NCI-H226 (cell line): ENCODE measurements at regions not wholly inside any gene's neighbourhood (a gene's known extent, or its start where the extent isn't known, plus 50 kb on each side); places are given as distances from the start of the nearest gene placed in this dataset.
"Not testable (repeated sequence)": the region's sequence is repeated elsewhere in the genome, so short reads cannot be mapped to it uniquely, and the experiment has no call there.

Source experiments
- DNase-seq: peaks from one replicate; pipeline ENCODE4 v3.0.0-alpha.2; 2015

DNA sequence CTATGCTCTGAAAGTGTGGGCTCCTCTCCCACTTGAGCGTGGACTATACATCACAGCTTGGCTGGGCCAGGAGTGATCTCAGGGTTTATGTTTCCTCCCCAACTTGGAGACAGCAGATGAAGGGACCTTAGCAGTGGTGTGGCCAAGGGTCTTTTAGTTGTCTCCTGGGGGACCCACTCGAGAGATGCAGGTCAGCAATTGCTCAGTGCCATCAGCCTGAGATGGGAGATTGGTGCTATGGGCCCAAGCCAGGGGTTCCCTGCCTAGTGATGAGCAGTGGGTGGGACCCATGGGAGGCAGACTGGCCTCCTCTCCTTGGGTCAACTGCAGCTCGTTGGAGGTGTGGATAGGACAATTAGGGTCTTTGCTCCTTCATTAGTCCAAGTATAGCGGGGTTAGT lies 510.5 kb upstream of the FSHR start:
- no peak for DNase-seq

DNA sequence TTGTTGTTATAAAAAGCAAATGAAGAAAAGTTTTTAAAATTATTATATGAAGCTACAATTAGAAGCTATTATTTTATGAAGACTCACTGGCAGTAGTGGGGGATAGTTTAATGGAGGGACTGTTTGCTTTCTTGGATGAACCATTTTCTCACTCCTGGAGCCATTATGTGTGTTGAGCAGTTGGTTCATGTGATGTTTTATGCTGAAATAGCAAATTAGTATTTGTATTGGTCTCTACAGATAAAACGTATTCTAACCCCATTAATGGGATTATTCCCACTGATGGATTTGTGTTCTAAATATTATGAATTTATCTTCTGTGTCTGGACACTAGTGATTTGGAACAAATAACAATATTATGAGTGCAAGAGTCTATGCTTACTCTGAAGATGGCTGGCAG lies 507.5 kb upstream of the FSHR start:
- no peak for DNase-seq

DNA sequence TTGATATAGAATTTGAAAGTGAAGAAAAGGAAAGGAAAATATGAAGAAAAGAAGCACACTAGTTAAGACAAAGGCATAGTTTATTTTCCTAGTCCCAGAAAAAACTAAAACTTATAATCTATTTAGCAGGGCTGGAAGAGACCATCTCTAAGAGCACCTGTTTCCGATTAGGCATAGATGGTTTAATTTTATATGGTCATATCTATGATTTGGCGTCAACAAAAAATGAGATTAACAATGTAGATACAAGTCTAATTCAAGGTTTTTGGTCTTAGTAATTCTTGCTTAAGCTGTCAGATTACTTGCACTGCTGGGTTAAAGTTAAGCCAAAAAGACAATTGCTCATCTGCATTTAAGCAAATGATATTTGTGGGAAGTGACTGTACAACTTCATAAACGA lies 502.5 kb upstream of the FSHR start:
- DNase-seq = no peak

DNA sequence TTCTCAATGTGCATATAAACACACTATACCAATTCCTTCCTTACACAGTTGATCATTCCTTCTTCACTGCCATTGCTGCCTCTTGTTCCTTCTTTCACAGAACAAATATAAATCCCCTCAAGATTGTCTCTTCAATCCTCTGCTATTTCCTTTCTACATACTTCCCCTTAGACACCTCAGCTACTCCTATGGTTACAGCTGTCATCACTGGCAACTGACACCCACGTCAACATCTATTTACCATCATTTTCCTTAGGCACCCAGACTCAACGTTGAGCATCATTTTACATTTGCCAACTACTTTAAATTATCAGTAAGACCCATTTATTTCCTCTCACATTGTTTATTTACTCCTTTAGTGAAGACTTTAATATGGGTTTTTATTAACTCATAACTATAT lies 488.8 kb upstream of the FSHR start:
- no peak for DNase-seq

DNA sequence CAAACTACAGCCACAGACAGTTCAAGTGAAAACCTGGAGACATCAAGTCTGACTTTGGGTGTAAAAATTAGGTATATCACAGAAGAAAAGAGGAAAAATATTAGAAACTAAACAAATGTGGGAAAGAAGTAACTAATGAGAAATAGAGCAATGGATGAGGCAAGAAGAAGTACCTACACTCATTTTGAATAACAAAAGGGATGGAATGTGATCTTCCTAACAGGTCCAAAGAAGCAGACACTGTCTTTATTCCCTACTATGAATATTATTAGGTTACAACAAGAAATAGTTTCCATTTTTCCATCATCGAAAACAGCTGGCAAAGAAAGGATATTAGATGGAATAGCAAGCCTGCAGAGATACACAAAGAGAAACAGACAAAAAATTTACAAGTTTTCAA lies 486.3 kb upstream of the FSHR start:
- DNase-seq = no peak

DNA sequence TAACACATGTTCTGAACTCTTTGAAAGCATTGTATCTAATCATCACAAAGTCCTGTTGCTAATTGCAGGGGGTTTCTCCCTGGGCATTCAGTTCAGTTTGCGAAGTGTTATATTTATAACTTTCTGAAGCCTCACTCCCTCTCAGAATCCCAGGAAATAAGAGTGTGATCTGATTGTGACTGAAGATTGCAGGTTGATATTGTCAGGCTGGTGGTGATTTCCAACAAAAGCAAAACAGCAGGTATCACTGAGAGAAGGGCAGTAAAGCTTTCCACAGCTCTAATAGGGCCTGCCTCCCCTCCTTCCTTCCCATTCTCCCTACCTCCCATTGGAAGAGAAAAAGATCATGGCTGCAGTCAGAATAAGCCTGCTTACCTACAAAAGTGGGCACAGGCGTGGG lies 466.7 kb upstream of the FSHR start:
- DNase-seq = no peak

DNA sequence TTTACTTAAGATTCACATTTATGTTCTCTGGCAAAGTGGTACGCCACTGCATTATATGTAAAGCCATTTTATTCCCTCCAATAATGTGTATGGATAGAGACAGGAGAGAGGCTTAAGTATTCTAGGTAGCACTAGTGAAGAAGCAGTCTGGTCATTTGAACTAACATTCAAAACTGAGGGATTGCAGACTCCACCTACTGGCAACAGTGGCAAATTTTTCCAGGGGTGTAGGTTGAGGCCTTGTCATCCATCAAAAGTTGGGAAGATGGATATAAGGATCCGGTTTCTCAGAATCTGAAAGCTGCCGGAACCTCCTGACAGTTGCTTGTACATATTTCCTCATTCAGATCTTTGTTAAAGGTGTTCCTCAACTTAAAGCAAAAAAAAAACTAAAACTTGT lies 465.5 kb upstream of the FSHR start:
- DNase-seq = no peak

DNA sequence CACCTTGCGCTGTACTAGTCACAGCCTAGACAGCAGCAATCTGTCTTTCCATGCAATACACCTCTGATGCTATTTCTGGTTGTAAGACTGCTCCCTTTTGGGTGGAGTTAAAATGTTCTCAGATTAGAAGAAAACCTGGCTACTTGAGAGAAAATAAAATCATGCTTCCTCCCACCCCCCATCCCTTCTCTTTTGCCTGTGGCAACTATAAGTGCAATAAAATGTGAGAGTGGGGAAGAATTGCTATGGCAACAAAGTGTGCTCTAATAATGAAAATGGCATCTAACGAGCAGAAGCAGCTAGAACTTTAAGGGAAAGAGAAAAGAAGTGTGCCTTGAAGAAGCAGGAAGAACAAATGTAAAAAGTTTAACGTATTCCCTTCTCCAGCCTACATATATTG lies 464.2 kb upstream of the FSHR start:
- DNase-seq = no peak

DNA sequence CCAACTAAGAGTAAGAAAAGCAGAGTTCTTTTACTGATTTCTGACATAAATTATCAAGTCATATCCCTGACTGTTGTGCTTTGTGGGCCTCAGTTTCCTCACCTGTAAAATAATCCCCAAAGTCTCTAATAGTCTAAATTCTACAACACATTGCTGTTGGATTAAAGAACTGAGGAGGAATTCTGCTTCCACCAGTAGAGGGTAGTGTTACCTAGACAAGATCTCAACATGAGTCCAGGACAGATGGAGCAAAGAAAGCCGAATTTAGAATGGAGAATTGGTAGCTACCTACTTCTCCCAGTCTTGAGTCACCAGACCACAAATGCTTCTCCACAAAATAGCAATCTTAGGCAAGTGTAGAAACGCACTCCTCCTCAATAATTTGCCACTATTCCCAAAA lies 462.5 kb upstream of the FSHR start:
- DNase-seq = no peak

DNA sequence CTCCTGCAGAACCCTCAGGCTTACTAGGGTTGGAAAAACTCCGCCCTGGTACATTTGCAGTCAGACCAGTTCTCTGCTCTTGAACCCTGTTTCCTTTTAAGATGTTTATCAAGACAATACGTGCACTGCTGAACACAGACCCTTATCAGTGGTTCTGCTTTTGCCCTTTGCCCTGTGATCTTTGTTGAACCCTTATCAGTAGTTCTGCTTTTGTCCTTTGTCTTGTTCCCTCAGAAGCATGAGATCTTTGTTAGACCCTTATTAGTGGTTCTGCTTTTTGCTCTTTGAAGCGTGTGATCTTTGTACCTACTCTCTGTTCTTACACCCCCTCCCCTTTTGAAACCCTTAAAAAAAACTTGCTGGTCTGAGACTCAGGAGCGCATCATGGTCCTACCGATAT lies 457.5 kb upstream of the FSHR start:
- not testable (repeated sequence) for DNase-seq

DNA sequence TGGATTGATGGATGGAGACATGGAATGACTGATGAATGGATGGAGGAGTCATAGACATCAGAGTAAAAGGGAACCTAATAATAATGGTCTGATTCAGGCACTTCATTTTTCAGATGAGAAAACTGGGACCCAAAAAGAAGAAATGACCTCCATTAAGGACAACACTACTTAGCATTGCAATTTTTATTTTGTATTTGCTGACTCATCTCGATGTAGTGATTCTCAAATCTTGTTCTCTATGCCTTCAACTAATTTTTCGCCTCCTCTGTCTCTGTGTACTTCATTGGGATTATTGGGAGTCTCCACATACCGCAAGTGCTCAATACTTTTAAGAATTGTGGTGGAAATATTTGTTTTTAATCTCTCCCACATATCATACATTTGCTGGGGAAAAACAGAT lies 446.2 kb upstream of the FSHR start:
- DNase-seq = no peak

DNA sequence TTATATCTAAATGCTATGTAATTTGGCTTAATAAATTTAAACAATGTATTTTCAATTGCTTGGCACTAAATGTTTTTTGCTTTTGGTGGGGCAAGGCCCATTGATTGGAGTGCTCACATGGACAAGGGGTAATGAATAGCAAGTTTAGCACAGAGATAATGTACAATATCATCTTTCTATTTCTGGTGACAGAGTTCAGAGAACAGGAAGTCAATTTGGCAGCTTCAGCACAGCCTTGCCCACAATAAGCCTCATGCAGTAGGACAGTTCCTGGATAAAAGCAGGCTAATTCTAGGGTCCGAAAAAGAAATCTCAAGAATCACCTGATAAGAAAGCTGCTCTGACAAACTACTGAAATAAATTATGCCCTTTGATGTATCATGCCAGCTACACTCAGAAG lies 443.9 kb upstream of the FSHR start:
- DNase-seq = no peak

DNA sequence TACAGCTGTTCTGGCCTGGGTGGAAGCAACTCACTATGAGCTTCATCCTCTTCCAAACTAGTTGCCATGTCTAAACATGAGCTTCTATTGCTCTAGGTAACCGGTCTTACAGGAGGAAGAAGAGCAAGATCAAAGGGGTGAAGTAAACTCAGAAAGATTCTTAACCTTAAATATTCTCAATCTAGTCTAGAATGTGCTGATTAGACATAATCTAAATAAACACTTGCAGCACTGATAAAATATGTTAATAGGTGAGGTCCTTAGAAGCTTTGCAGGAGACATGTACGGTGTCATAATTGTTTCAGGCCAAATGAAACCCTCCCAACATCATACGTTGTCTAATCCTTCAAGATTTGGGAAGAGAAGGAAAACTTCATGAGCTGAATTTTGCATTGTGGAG lies 431.6 kb upstream of the FSHR start:
- DNase-seq = no peak

DNA sequence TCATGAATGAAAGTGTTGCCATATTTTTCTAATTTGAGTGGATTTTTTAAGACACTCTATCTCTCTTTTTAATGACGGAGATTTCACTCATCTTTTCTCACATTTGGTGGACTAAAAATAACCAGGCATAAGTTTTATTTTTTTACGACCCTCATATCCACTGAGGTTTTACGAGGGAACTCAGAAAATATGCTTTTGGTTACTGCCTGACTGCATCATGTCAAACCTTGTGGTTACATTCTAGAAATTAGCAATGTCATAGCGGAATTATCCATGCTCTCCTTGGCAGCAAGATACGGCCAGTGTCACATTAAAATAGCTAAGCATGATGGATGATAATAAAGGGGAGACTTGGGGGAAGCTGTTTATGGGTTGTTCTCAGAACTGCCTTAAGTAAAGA lies 428.6 kb upstream of the FSHR start:
- no peak for DNase-seq

DNA sequence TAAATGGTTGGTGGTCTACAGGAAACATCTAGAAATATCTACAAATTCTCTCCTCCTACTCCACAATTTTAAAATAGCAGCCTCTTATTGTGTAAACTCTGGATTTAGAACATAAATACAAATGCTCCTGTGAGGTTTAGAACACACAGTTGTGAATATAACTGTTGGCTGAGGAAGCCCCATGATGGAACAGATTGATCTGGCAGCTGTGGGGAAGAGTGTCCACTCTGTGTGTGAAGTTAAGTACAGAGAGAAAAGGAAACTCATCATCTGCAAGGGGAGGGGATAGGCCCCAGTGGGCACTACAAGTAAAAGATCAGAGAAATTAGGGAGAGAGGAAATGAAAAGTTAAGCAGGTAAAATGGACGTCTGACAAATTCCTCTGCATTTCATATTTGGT lies 422.7 kb upstream of the FSHR start:
- DNase-seq = no peak

DNA sequence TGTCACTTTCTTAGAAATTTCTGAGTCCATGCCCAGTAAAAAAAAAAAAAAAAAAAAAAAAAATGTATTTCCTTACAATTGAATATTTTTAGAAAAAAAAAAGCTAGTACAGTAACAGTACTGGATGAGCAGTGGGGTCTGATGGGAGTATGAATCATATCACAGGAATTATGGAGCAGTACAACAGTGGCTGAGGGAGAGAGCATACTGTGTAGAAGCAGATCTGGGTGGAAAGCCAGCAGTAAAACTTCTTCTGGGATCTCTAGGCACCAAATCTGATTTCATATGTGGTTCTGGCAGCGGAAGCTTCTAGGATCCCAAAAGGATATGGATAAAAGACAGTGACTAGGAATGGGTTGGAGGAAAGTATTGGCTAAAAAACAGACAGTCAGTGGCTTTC lies 414.9 kb upstream of the FSHR start:
- no peak for DNase-seq

DNA sequence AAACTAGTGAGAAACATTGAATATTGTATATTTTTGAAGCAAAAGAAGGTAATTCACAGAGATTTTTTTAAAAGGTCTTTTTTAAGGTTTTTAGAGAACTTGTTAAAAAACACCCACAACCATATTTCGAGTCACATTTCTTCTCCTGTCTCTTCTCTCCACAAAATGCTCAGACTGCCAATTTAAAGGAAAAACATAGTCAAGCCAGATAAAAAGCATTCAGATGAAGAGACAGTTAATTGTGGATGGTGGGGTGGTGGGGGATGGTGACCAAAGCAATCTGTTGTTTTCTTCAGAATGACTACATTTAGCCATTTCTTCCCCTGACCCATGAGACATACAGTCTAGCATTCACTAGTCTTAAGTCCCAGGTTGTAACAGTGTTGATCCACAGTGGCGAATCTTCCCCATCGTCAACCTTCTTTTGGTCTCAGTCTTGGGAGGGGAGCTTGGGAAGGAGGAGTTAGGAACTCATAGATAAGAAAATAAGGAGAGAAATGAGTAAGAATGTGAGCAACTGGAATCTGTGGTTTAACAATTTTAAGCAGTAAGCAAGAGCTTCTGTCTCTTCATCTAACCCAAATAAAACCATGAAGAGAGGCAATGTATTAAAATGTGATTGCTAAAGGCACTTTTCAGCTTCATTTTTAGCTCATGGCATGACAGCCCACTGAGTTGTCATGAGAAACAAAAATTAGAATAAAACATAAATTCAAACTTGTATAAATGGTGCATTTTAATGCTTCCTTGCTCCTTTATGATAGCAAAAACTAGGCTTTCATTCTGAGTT lies 413.7 kb upstream of the FSHR start:
- DNase-seq = no peak

DNA sequence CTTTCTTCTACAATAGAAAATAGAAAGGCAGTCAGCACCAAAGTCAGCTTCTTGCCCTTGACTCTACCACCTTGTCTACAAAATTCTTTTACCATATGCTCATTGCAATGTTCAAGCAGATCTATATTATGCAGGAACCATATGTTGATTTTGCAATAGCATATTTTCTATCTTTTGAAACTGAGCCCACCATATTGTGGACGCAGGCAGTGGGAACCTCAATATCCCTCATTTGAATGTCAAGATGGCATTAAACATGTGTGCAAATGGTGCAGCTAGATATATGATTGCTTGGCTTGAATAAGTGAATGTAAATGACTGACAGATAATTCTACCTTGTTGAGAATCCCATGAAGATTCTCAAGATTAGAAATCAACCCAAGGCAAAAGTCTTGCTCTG lies 412.7 kb upstream of the FSHR start:
- DNase-seq = no peak

DNA sequence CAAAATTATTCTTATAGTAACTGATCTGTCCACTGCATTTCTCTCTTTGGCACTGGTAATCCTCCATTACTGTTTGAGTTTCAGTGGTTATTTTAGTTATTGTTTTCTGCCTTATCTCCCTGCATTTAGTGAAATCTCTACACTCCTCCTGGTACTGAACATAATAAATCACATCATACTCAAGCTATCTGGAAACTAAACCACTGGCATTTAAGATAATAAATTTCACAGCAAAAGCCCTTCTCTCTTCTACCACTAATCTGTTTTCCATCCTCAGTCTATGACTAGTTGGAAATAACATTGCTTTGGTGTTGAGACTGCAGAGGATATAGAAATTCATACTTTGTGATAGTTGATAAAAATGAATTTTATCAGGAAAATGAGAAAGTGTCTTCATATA lies 399.3 kb upstream of the FSHR start:
- no peak for DNase-seq

DNA sequence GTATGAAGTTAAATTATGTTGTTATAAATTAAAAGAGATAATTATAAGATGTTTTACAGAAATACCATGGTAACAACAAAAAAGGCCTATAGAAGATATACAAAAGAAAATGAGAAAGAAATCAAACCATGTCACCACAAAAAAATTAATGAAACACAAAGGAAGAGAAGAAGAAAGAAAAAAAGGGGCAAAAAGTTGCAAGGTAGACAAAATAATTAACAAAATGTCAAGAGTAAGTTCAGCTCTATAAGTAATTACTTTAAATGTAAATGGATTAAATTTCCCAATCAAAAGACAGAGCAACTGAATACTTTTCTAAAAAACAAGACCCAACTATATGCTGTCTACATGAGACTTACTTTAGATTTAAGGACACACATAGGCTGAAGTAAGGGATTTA lies 378.4 kb upstream of the FSHR start:
- no peak for DNase-seq

DNA sequence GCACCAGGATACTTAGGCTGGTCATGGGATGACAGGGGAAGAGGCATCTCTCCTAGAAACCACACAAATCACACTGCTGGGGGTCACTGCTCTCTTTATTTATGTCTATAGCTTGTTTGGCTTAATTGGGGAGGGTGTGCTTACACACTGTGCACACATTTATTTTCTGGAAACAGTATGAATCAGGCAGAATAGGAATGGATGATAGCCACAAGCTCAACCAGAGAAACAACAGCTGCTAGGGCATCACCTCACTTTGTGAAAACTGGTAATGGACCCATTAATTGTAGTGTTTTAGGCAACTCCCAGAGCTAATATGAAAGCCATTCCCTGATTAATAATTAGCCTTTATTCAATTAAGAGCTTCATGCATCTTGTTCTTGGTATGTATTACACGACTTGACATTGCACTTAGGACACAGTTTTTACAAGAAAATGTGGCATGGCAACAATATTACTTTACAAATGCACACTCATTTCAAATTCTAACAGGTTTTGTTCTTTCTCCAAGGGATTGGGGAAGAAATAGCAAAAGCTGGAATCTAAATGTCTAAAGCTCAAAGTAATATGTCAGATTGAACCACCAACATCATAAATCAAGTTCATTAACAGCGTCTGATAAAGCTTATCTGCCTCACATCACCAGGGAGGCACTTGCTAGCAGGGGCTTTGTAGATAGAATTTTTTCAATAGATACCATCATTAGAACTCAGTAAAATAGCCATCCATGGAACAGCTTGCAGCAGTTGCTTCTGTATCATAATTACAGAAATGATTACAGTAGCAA lies 361.9 kb upstream of the FSHR start:
- DNase-seq = no peak

DNA sequence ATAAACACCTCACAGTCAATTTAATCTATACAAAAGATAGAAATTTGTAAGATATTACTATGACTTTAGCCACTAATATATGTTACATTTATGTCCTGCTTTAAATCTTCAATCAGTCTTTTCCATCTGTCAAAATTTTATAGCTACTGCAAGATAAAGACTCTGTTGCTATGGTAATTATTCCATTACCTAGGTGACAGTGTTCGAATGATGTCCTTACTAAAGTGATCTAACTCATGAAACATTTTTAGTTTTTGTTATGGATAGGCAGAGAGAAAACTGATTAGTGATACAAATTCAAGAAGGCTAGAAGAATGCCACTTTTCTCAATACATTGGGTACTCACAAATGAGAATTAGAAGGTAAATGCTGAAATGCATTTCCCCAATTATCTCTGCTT lies 359.9 kb upstream of the FSHR start:
- no peak for DNase-seq

DNA sequence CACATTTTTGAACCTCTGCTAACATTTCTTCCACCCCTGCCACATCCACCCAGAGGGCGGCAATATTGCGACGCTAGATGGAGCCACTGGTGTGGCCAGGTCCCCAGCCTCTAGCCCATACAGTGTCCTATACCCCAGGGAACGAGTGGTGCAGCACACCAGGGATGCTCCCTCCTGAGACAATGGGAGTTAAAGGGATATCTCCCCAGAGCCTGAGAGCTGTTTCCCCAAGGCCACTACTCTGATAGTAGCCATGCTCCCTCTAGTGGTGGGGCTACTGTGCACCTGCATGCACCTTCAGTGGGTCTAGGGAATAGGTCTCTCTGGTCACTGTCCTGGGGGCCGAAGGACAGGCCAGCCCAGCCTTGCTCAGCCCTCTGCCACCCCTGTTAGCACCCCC lies 336.4 kb upstream of the FSHR start:
- DNase-seq = no peak

DNA sequence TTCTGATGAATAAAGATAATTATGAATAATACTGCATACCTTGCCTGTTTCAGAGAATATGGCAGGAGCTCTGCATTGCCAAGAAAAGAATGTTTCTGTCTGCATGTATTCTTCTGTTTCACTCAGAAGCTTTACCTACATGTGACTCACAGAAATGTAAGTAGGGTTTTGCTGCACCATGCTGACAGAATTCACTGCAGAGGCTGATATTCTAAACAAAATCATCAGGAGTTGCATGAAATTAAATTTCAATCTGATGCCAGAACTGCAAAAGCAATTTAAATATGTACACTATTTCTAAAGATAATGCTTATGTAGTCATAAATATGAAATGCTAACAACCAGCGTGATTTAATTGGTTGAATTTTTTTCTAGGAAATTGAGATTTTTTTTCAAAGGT lies 332.8 kb upstream of the FSHR start:
- no peak for DNase-seq

DNA sequence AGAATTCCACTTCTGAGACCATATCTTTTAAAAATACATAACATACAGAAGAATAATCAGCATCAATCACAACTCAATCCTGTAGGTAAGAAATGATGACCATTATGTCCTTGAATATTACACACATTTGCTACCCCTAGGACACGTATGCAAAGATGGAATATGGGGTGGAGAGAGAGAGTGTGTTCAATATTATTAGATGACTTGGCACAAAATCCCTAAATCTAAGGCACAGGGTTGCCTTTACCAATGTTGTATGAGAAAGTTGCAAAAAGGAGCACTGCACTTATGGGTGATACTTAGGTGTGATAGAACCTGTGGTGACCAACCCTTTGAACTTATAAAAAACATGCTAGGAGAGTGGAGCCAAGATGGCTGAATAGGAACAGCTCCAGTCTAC lies 326.2 kb upstream of the FSHR start:
- no peak for DNase-seq
